ENCODE measurements at regions not wholly inside any gene's neighbourhood (a gene's known extent, or its start where the extent isn't known, plus 50 kb on each side); places are given as distances from the start of the nearest gene placed in this dataset.

DNA sequence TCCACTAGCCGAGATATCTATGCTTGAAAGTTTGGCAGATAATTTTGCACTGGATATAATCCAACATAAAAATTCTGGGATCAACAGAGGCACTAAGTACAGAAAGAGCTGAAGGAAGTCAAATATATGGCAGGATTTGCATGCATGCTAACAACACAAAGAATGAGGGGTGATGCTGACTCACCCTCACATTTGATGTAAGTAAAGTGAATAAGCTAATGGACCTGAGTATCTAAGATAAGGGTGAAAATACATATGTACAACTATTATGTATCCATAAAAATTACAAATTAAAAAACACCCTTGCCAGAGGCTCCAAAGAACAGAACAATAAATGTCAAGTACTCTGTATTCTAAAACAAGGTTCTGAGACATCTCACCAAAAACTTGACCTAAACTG, 63.8 kb upstream of the PRDX4 start:
- TF ChIP-seq FOXP2 (optimal IDR thresholded peaks at IDR 0.05; ENCODE audit: control extremely low read depth, extremely low read length, insufficient read depth), result no peak
- no peak for TF ChIP-seq EZH2 (IDR thresholded peaks at IDR 0.05)
- TF ChIP-seq POLR2AphosphoS5 (IDR thresholded peaks at IDR 0.05; ENCODE audit: borderline replicate concordance, low read depth, low read length), result no peak
- Histone ChIP-seq H3K9ac (ENCODE audit: insufficient read length) (no peak overlapping the region), H3K4me3 (no peak overlapping the region), H3K27ac (no peak overlapping the region), H3K9me3 (ENCODE audit: low read depth, low read length) (no peaks in the 10 kb centered on the region), H3K36me3 (ENCODE audit: insufficient read depth, low read length) (no peaks in the 10 kb centered on the region)
- DNase-seq (ENCODE audit: low read depth, low spot score), result no peak

- no peak for DNase-seq (ENCODE audit: low read depth, low spot score)
Observed at GRCh38 chrX:23610495-23610894, 56.8 kb upstream of the PRDX4 start.

DNA sequence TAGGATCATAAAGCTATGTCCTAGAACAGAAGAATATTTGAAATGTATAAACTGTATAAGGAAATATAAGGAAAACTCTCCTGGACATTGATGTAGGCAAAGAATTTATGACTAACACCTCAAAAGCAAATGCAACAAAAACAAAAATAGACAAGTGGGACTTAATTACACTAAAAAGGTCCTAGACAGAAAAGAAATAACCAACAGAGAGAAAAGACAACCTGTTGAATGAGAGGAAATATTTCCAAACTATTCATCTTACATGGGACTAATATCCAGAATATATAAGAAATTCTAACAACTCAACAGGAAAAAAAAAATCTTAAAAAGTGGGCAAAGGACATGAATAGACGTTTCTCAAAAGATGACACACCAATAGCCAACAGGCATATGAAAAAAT, 54.4 kb upstream of the PRDX4 start:
- no peaks in the 10 kb centered on the region for H3K9me3 ChIP-seq (ENCODE audit: low read depth, low read length)
- no peak overlapping the region for H3K27ac ChIP-seq
- no peak overlapping the region for H3K4me3 ChIP-seq
- no peak for TF ChIP-seq POLR2AphosphoS5 (IDR thresholded peaks at IDR 0.05; ENCODE audit: borderline replicate concordance, low read depth, low read length)
- no peak for TF ChIP-seq EZH2 (IDR thresholded peaks at IDR 0.05)
- TF ChIP-seq FOXP2 (optimal IDR thresholded peaks at IDR 0.05; ENCODE audit: control extremely low read depth, extremely low read length, insufficient read depth), result no peak
- no peak overlapping the region for H3K9ac ChIP-seq (ENCODE audit: insufficient read length)
- no peak for DNase-seq (ENCODE audit: low read depth, low spot score)
- H3K36me3 ChIP-seq (ENCODE audit: insufficient read depth, low read length), result no peaks in the 10 kb centered on the region

More at GRCh38 chrX:23610495-23610894, 56.8 kb upstream of the PRDX4 start:
- Histone ChIP-seq H3K4me3 (no peak overlapping the region), H3K9me3 (ENCODE audit: low read depth, low read length) (no peaks in the 10 kb centered on the region), H3K36me3 (ENCODE audit: insufficient read depth, low read length) (no peaks in the 10 kb centered on the region), H3K27ac (no peak overlapping the region), H3K9ac (ENCODE audit: insufficient read length) (no peak overlapping the region)
- no peak for TF ChIP-seq EZH2 (IDR thresholded peaks at IDR 0.05)
- no peak for TF ChIP-seq POLR2AphosphoS5 (IDR thresholded peaks at IDR 0.05; ENCODE audit: borderline replicate concordance, low read depth, low read length)
- no peak for TF ChIP-seq FOXP2 (optimal IDR thresholded peaks at IDR 0.05; ENCODE audit: control extremely low read depth, extremely low read length, insufficient read depth)

- Histone ChIP-seq H3K27ac (no peak overlapping the region), H3K36me3 (ENCODE audit: insufficient read depth, low read length) (no peaks in the 10 kb centered on the region), H3K4me3 (no peak overlapping the region), H3K9me3 (ENCODE audit: low read depth, low read length) (no peaks in the 10 kb centered on the region), H3K9ac (ENCODE audit: insufficient read length) (no peak overlapping the region)
- TF ChIP-seq EZH2 (IDR thresholded peaks at IDR 0.05) (no peak), POLR2AphosphoS5 (IDR thresholded peaks at IDR 0.05; ENCODE audit: borderline replicate concordance, low read depth, low read length) (no peak), FOXP2 (optimal IDR thresholded peaks at IDR 0.05; ENCODE audit: control extremely low read depth, extremely low read length, insufficient read depth) (no peak)
- no peak for DNase-seq (ENCODE audit: low read depth, low spot score)
Observed at GRCh38 chrX:23616361-23616760, 50.9 kb upstream of the PRDX4 start.
